NCI-H1105 (cell line): ENCODE measurements at regions not wholly inside any gene's neighbourhood (a gene's known extent, or its start where the extent isn't known, plus 50 kb on each side); places are given as distances from the start of the nearest gene placed in this dataset.
A peak's percentile ranks its signal among the peaks of the same experiment; 100 is the strongest.
"Not testable (repeated sequence)": the region's sequence is repeated elsewhere in the genome, so short reads cannot be mapped to it uniquely, and the experiment has no call there.

Experiments
- DNase-seq: peaks from one replicate; lab custom pipeline; 2025; lab: John Stamatoyannopoulos, UW

DNA sequence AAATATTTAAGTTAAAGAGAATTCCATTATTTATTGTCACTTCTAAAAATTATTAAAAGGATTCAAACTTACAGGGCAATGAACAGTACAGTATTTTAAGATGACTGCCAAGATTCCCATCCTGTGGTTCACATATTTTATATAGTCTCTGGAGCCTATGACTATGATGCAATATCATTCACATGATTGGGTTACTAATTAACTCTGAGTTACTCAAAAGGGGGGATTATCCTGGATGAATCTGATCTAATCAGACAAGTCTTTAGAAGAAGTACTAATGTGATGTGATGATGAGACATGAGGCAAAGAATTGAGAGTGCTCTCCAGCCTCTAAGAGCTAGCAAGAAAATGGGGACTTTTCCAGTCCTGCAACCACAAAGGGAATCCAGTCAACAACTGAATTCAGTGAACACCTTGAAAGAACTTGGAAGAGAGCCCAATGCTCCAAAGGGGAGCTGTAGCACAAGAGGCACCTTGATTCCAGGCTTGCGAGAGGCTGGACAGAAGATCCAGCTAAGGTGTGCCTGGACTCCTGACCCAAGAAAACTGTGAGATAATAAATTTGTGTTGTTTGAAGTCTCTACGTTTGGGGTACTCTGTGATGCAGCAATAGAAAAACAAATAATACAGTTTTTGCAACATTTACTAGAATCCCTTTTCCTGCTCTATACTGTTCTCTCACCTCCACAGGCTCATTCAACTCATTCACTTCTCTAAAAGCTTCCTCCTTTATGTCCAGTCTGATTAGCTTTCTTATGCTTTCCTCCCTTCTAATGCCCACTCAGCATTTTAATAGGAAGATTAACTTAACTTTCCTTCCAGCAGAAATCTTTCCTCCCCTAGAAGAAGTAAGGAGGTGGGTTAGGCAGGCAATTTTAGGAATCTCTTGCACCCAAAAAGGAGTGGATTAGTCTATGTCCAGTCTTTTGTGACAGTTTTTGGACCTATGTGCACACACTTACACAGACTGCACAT, 133.8 kb upstream of the LCORL start:
- DNase-seq, result no peak

DNA sequence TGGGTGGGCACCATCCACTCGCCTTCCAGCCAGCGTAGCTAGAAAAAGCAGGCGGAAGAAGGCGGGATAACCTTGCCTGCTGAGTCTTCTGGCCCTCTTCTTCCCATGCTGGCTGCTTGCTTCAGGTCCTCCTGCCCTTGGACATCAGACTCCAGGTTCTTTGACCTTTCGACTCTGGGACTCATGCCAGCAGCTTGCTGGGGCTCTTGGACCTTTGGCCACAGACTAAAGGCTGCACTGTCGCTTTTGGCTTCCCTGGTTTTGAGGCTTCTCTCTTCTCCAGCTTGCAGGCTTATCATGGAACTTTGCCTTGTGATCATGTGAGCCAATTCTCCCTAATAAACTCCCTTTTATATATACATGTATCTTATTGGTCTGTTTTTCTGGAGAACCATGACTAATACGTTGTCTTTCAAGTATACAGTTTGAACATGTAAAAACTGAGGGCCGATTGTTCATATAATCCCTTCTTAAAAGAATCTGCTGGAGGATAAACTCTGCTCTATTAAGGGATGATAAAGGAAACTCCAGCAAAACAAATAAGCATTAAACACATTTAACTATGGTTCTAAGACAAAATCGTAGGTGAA, 116.6 kb upstream of the LCORL start:
- no peak for DNase-seq

DNA sequence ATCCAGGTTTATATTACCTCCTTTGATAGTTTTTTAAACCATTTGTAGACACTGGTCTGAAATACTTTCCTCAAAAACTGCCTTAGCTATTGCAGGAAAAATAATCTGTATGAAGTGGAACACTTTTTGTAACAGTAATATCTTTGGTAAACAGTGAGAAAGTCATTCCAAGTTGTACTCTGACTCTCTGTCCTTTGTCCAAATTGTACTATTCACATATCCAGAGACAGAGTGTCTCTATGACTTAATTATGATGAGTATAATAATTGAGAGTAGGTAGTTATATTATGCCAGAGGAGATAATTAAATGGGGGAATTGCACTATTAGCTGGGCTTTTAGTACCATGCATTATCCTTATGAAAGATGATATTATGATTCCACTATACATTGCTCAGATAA, 112.6 kb upstream of the LCORL start:
- DNase-seq, result peak; percentile 50

- DNase-seq, result no peak
These were observed 108.7 kb upstream of the LCORL start for GRCh38 chr4:18130256-18130655.

DNA sequence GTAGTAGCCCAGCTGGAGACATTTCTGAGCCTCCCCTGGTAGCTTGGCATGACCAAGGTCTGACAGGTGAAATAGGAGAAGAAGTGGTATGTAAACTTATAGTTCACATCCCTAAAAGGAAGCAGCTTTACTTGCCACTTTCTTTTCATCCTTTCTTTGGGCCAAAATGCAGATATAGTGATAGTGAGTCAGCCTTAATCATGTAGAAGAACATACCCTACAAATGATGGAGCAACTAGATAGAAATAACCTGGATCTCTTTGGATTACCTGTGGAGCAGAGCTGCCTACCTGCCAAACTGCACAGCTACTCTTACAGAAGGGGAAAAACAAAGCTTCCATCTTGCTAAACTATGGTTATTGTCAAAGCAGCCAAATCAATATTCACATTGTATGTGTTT, 106.7 kb upstream of the LCORL start:
- no peak for DNase-seq

GRCh38 chr4:18127030-18127429, 105.5 kb upstream of the LCORL start:
- DNase-seq, result no peak

DNA sequence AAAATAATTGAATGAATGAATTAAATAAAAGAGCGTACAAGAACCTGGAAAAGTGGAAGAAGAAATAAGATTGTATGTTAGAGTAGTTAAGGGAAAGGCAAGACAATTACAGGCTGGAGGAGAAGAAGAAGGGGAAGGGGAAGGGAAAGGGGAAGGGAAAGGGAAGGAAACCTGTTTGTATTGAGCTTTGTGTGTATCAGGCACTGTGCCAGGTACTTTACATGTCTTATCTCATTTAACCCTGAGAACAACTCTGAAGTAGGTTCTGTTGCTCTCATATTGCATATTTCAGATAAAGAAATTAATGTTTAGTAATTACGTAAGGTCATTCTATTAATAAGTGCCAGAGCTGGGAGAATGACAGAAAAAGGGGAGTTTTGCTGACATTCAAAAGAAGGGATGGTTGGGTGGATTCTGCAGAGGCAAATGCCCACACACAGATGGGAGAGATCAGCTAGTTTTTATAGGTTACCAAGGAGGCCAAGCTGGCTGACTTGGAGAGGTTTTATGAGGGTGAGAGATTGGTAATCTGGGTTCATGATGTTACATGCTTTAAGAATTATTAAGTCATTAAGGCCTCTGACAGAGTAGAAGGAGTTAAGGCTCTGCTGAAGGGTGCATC, 92.3 kb upstream of the LCORL start:
- DNase-seq, result no peak

GRCh38 chr4:18111081-18111480, 89.5 kb upstream of the LCORL start:
- DNase-seq, result no peak

DNA sequence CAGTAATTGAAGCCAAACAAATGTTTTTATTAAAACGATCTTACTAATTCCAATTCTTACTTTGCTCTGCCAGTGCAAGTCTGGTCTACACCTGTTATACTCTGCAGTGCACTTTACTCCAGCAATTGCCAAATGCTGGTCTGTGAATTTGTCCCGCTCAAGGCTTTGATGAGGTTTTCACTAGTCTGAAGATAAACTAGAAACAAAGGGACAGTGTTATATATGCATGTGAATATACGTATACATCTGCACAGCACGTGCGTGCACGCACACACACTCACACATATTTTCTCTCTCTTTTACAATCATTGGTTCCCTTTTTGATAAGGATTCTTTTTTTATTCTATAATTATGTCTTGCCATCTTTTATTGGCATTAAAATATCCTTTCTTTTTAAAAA, 88.5 kb upstream of the LCORL start:
- no peak for DNase-seq

GRCh38 chr4:18109676-18110075, 88.1 kb upstream of the LCORL start:
- DNase-seq, result no peak

GRCh38 chr4:18107848-18108528, 86.4 kb upstream of the LCORL start:
- not testable (repeated sequence) for DNase-seq

GRCh38 chr4:18106620-18107019, 85.1 kb upstream of the LCORL start:
- peak; percentile 1 for DNase-seq

DNA sequence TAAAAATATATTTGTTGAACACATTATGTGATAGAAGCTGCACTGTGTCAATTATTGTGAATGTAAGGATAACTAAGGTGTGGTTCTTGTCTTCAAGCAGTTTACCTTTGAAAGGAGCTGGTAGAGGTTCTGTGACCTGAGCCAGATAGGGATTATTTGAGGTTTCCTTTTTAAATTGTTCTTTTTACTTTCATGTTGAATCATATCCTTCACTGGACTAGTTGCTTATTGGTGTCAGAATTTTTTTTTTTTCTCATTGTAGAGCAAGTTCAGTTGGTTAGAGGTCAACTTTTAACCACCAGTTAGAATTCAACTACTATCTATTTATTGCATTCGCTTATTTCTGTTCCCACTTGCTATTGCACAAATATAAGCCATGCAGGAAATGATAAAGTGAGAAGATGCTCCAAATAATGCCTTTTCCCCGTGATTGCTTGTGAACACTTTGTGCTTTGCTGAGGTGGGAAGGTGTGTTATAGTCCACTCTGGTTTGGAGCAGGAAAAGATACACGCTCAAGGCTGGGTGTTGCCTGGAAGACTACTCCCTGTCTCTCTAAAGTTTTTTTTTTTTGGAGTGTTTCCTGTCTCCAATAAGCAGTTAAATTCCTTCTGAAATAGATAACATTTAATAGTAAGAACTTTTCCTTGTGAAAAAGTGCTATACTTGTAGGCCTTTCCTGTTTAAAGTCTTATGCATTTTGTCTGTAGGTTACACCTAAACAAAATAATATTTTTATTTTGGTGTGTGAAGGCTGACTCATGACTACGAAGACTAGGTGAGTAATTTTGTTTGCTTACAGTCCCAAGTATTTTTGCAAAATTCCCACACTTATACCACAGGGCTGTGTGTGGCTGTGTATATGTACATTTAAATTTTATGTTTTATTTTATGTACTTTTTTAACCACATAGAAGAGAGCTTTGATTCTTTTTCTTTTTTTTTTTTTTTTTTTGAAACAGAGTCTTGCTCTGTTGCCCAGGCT, 83.8 kb upstream of the LCORL start:
- DNase-seq, result no peak

DNA sequence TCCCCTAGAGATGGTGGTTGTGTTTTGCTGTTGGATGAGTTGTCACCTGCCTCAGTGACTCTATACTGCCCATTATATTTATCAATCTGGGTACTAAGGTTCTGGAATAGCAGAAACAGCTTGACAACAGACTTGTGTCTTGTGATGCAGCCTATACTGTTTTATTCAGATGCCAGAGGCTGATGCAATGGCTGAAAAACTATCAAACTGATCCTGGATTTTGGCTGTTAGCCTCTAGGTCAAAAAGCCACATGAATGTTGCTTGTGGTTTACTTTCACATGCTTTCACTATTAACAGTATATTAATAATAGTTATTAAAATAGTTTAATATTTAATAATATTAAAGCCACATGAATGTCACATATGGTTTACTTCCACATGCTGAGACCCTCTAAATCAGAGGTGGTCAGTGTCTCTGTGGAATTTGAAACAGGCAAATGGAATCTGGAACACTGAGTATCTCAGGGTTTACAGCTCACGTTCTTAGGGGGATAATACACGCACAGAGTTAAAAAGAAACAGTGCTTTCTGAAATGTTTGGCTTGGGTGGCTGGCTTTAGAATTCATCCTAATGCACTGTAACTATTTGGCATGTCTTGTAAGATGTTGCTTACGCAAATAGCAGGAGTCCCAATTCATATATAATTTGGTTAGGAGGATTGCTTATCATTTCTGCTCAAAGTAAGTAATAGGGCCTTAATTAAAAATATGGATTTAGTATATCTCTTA, 82.5 kb upstream of the LCORL start:
- DNase-seq, result no peak

DNA sequence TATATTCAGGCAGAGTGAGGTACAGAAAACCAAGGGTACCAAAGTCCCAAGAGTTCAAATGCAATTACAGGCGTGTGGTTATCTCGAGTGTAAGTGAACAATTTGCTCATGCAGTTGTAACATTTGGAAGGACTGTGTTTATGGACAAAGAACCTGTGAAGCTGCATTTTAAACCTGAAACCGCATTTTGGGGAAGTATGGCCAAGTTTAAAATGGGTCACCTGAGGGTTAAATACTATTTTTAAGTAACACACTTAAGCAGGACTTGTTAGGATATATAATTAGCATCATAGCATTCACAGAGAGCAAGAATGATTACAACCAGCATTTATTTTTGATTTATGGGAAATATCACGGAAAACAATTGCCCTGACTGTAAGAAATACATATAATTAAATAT, 79.1 kb upstream of the LCORL start:
- no peak for DNase-seq

GRCh38 chr4:18090447-18090846, 68.9 kb upstream of the LCORL start:
- not testable (repeated sequence) for DNase-seq

DNA sequence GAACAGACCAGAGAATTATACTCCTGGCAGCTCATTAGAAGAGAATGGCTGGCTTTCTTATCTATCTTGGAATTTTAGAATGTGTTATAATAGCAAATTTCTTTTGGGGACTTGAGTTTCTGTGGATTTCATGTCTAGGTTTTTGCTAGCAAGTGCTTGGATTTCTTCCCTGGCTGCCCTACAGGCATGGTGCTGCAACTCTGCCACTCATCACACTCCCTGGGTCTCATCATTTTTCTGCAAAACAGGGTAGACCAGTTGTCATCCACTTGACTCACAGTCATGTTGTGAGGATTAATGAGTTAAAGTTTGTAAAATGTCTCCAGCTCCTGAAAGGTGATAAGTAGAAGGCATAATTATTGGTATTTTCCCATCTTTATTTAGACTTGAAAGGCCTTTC, 60.7 kb upstream of the LCORL start:
- no peak for DNase-seq

DNA sequence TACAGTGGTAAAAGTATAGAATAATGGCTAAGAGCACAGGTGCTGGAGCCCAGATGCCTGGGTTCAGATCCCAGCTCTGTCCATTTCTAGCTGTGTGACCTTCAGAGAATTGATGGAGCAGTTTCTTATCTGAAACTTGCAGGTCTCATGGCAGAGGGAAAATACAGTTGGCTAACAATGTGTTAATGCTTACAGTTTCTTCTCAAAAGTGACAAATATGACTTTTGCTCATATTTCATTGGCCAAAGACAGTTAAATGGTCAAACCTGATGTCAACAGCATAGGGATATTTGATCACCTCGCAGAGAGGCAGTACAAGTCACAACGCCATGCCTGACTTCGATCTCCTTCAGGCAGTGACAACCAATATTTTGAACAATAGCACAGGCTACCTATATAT, 60.2 kb upstream of the LCORL start:
- DNase-seq, result no peak

DNA sequence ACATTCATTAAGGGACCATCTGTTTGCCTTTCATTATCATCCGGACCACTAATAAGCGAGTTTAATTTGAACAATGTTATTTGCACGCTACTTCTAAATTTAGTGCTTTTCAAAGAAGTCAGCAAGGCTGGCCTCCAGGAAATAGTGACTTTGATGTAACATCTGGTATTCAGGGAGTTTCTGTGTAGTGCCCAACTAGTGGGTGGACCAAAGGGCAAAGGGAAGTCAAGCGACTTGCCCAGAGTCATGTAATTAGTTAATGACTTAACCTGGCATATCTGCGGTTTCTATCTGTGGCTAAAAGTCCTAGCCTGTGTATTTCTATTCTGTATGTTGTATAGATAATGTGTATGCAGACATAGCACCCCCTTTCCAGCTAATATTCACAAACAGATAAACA, 56.3 kb upstream of the LCORL start:
- DNase-seq, result no peak

GRCh38 chr4:18075823-18076433, 54.4 kb upstream of the LCORL start:
- no peak for DNase-seq
